Uterus (tissue), 2 donors: ENCODE measurements at regions not wholly inside any gene's neighbourhood (a gene's known extent, or its start where the extent isn't known, plus 50 kb on each side); places are given as distances from the start of the nearest gene placed in this dataset.

Experiments
- CTCF ChIP-seq, 4 experiments: fragments of 200-600 bp in 2 of 4; fragments of 450-650 bp in 2 of 4; sonication (generic) in 2 of 4; IDR thresholded peaks; one replicate each; pipeline ENCODE4 v1.5.1; 2016 to 2019; ENCODE audit warnings: antibody characterized with exemption in 4 of 4, mild to moderate bottlenecking in 2 of 4, moderate library complexity in 1 of 4
- POLR2A ChIP-seq, 2 donors: fragments of 450-650 bp; IDR thresholded peaks; one replicate each; pipeline ENCODE4 v1.6.1; 2016; ENCODE audit warnings: antibody characterized with exemption in 2 of 2, mild to moderate bottlenecking in 1 of 2, moderate library complexity in 1 of 2

GRCh38 chr1:194600716-194601115 is 1414.3 kb upstream of the B3GALT2 start:
- no peak for TF ChIP-seq POLR2A (IDR thresholded peaks at IDR 0.05)
- no peak for TF ChIP-seq CTCF (IDR thresholded peaks at IDR 0.05)
